Kidney (tissue), 13 donors: ENCODE measurements at regions not wholly inside any gene's neighbourhood (a gene's known extent, or its start where the extent isn't known, plus 50 kb on each side); places are given as distances from the start of the nearest gene placed in this dataset.

Source experiments
- DNase-seq, 5 donors: peaks; one replicate each; pipeline ENCODE4 v3.0.0-alpha.2; 2013 to 2020
- FAIRE-seq: peaks from 2 replicates; lab custom pipeline; 2012; peaks lifted over from hg19 to GRCh38; lab: Jason Lieb, UNC
- H3K27ac ChIP-seq, 2 donors: one replicate each; pipeline ENCODE4 v1.7.0; 2013; ENCODE audit warnings: low read depth in 2 of 2, low read length in 2 of 2, inconsistent platforms in 1 of 2
- H3K27me3 ChIP-seq: one replicate; pipeline ENCODE4 v1.7.1; 2013; ENCODE audit warnings: low read length, inconsistent platforms; ENCODE audit not compliant: control insufficient read depth, insufficient read depth
- H3K36me3 ChIP-seq, 3 donors: one replicate each; pipeline versions ENCODE4 v1.7.0 to v1.7.1; 2013; ENCODE audit warnings: low read length in 3 of 3, control low read depth in 1 of 3, inconsistent platforms in 1 of 3; ENCODE audit not compliant: insufficient read depth in 3 of 3, control insufficient read depth in 2 of 3
- H3K4me1 ChIP-seq, 3 donors: one replicate each; pipeline versions ENCODE4 v1.7.0 to v1.7.1; 2013; ENCODE audit warnings: low read length in 3 of 3, inconsistent platforms in 1 of 3, low read depth in 1 of 3; ENCODE audit not compliant: control insufficient read depth in 2 of 3, insufficient read depth in 2 of 3
- H3K4me3 ChIP-seq, 3 donors: one replicate each; pipeline versions ENCODE4 v1.7.0 to v1.8.1; 2013; ENCODE audit warnings: low read length in 3 of 3, control low read depth in 1 of 3, inconsistent platforms in 1 of 3
- H3K9ac ChIP-seq, 3 donors: one replicate each; pipeline versions ENCODE4 v1.7.0 to v1.7.1; 2013; ENCODE audit warnings: low read length in 3 of 3, control low read depth in 1 of 3, inconsistent platforms in 1 of 3
- H3K9me3 ChIP-seq, 3 donors: one replicate each; pipeline versions ENCODE4 v1.7.0 to v1.7.1; 2013; ENCODE audit warnings: low read length in 3 of 3, control low read depth in 1 of 3, inconsistent platforms in 1 of 3; ENCODE audit not compliant: control insufficient read depth in 2 of 3, insufficient read depth in 1 of 3
- CTCF ChIP-seq: IDR thresholded peaks from 3 replicates; pipeline ENCODE4 v1.5.1; 2012; ENCODE audit warnings: mild to moderate bottlenecking, moderate library complexity, borderline replicate concordance; ENCODE audit not compliant: insufficient read depth; ENCODE audit errors: extremely low read depth
- intact Hi-C: fragments of 100-400 bp; cut with DNase I; formaldehyde crosslinking; loops from one replicate; pipeline ENCODE4 v1.11.1; 2022
- donor health status: control.
- donor health status: control.
- donor health status: control.
- donor health status: control.
- donor health status: control.
- donor health status: DM: yes; HTN: yes; CAD: no.
- donor health status: Normal renal cell carcinoma (clear cell type).

- Histone ChIP-seq H3K9me3 (no peaks in the 10 kb centered on the region), H3K27me3 (no peaks in the 10 kb centered on the region), H3K9ac (no peak overlapping the region), H3K36me3 (no peaks in the 10 kb centered on the region), H3K4me3 (no peak overlapping the region), H3K4me1 (peaks cover 0 to 3% (median 0%) of the 10 kb centered on the region in 3 donors), H3K27ac (no peak overlapping the region)
- FAIRE-seq (no peak), DNase-seq (peak in 1 of 5 donors; percentile 63)
- TF ChIP-seq CTCF, result no peak
- intact Hi-C loops, result no loop called here
Measured at GRCh38 chr3:106826791-106827311, 550.4 kb upstream of the CCDC54 start.

GRCh38 chr3:106827515-106828213 is 549.6 kb upstream of the CCDC54 start:
- FAIRE-seq (no peak), DNase-seq (no peak)
- peaks cover 0 to 3% (median 0%) of the 10 kb centered on the region in 3 donors for H3K4me1 ChIP-seq
- no peaks in the 10 kb centered on the region for H3K27me3 ChIP-seq
- no peaks in the 10 kb centered on the region for H3K36me3 ChIP-seq
- intact Hi-C loops, result no loop called here
- H3K4me3 ChIP-seq, result no peak overlapping the region
- no peak overlapping the region for H3K27ac ChIP-seq
- no peak for TF ChIP-seq CTCF
- peaks cover 0 to 2% (median 0%) of the 10 kb centered on the region in 3 donors for H3K9me3 ChIP-seq
- H3K9ac ChIP-seq, result no peak overlapping the region

- TF ChIP-seq CTCF, result no peak
- H3K9ac ChIP-seq, result no peak overlapping the region
- H3K27me3 ChIP-seq, result no peaks in the 10 kb centered on the region
- FAIRE-seq (no peak), DNase-seq (no peak)
- peaks cover 0 to 2% (median 0%) of the 10 kb centered on the region in 3 donors for H3K9me3 ChIP-seq
- no peak overlapping the region for H3K27ac ChIP-seq
- no peak overlapping the region for H3K4me3 ChIP-seq
- intact Hi-C loops, result no loop called here
- no peaks in the 10 kb centered on the region for H3K36me3 ChIP-seq
- H3K4me1 ChIP-seq, result peaks cover 0 to 3% (median 0%) of the 10 kb centered on the region in 3 donors
Measured at GRCh38 chr3:106829206-106829605, 548.0 kb upstream of the CCDC54 start.
